BLaER1 (cell line): ENCODE measurements at regions not wholly inside any gene's neighbourhood (a gene's known extent, or its start where the extent isn't known, plus 50 kb on each side); places are given as distances from the start of the nearest gene placed in this dataset.

Experiments used
- H3K27ac ChIP-seq: shearing (Covaris generic); formaldehyde crosslinking; 2 replicates; pipeline ENCODE4 v1.8.1; 2022
- H3K27me3 ChIP-seq: shearing (Covaris generic); formaldehyde crosslinking; 2 replicates; pipeline ENCODE4 v1.8.1; 2022
- H3K36me3 ChIP-seq: shearing (Covaris generic); formaldehyde crosslinking; 2 replicates; pipeline ENCODE4 v1.8.1; 2022
- H3K4me1 ChIP-seq: shearing (Covaris generic); formaldehyde crosslinking; 2 replicates; pipeline ENCODE4 v1.8.1; 2022
- H3K4me2 ChIP-seq: shearing (Covaris generic); formaldehyde crosslinking; 2 replicates; pipeline ENCODE4 v1.8.1; 2022
- H3K4me3 ChIP-seq: shearing (Covaris generic); formaldehyde crosslinking; 2 replicates; pipeline ENCODE4 v1.8.1; 2022
- H3K9ac ChIP-seq: shearing (Covaris generic); formaldehyde crosslinking; 2 replicates; pipeline ENCODE4 v1.8.1; 2022
- H3K9me3 ChIP-seq: shearing (Covaris generic); formaldehyde crosslinking; 2 replicates; pipeline ENCODE4 v1.8.1; 2022
- H4K20me1 ChIP-seq: shearing (Covaris generic); formaldehyde crosslinking; 2 replicates; pipeline ENCODE4 v1.8.1; 2022
- Cebpa-rat ChIP-seq: shearing (Covaris generic); IDR thresholded peaks from 2 replicates; pipeline ENCODE4 v1.8.1; 2022

DNA sequence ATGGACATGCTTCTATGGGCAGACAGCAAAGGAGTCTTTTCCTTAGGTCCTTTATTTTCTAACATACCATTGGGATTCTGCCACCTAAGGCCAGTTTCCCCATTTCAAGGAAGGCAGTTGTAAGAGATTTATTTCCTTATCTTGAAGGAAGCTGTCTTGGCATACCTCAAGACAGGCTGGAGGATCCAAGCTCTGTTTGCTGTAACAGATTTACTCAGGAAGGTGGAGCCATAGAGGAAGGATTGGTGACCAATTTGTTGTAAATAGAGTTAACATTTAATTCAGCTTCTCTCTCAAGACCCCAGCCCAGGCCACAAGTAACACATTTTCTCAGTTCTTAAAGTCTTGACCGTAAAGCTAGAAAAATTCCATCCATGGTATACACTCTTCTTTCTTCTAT lies 131.6 kb upstream of the TENM3 start:
- no peaks in the 10 kb centered on the region for H4K20me1 ChIP-seq
- no peak for TF ChIP-seq Cebpa-rat
- no peak overlapping the region for H3K27ac ChIP-seq

GRCh38 chr4:182113779-182114178 lies 129.4 kb upstream of the TENM3 start:
- Histone ChIP-seq H3K9ac (no peak overlapping the region), H3K27ac (no peak overlapping the region), H3K9me3 (peaks cover 11% of the 10 kb centered on the region), H4K20me1 (no peaks in the 10 kb centered on the region), H3K27me3 (no peaks in the 10 kb centered on the region), H3K4me1 (no peaks in the 10 kb centered on the region), H3K4me3 (no peak overlapping the region), H3K36me3 (no peaks in the 10 kb centered on the region), H3K4me2 (no peak overlapping the region)
- TF ChIP-seq Cebpa-rat: no peak

More for the DNA sequence above, 131.6 kb upstream of the TENM3 start:
- no peaks in the 10 kb centered on the region for H3K36me3 ChIP-seq
- no peak overlapping the region for H3K9ac ChIP-seq
- H3K27me3 ChIP-seq: no peaks in the 10 kb centered on the region
- H3K4me3 ChIP-seq: no peak overlapping the region
- no peaks in the 10 kb centered on the region for H3K4me1 ChIP-seq
- no peak overlapping the region for H3K4me2 ChIP-seq
- H3K9me3 ChIP-seq: peaks cover 4% of the 10 kb centered on the region; the same call in 1 of the 2 replicates

GRCh38 chr4:182124359-182124758 lies 118.8 kb upstream of the TENM3 start:
- Histone ChIP-seq H3K4me1 (no peaks in the 10 kb centered on the region), H4K20me1 (no peaks in the 10 kb centered on the region), H3K27me3 (no peaks in the 10 kb centered on the region), H3K4me3 (no peak overlapping the region), H3K4me2 (no peak overlapping the region), H3K9me3 (peaks cover 39% of the 10 kb centered on the region), H3K27ac (no peak overlapping the region), H3K36me3 (no peaks in the 10 kb centered on the region), H3K9ac (no peak overlapping the region)
- TF ChIP-seq Cebpa-rat: no peak

GRCh38 chr4:182126096-182126495 lies 117.1 kb upstream of the TENM3 start:
- no peak for TF ChIP-seq Cebpa-rat
- Histone ChIP-seq H3K27me3 (no peaks in the 10 kb centered on the region), H3K36me3 (no peaks in the 10 kb centered on the region), H4K20me1 (no peaks in the 10 kb centered on the region), H3K4me1 (no peaks in the 10 kb centered on the region), H3K9ac (no peak overlapping the region), H3K27ac (no peak overlapping the region), H3K4me3 (no peak overlapping the region), H3K4me2 (no peak overlapping the region), H3K9me3 (peaks cover 27% of the 10 kb centered on the region)

- Histone ChIP-seq H3K36me3 (no peaks in the 10 kb centered on the region), H3K4me3 (no peak overlapping the region), H3K9ac (no peak overlapping the region), H3K27me3 (no peaks in the 10 kb centered on the region), H3K9me3 (peaks cover 23% of the 10 kb centered on the region), H4K20me1 (no peaks in the 10 kb centered on the region), H3K27ac (no peak overlapping the region), H3K4me2 (no peak overlapping the region), H3K4me1 (no peaks in the 10 kb centered on the region)
- TF ChIP-seq Cebpa-rat: no peak
These were observed 116.6 kb upstream of the TENM3 start for GRCh38 chr4:182126603-182127002.

DNA sequence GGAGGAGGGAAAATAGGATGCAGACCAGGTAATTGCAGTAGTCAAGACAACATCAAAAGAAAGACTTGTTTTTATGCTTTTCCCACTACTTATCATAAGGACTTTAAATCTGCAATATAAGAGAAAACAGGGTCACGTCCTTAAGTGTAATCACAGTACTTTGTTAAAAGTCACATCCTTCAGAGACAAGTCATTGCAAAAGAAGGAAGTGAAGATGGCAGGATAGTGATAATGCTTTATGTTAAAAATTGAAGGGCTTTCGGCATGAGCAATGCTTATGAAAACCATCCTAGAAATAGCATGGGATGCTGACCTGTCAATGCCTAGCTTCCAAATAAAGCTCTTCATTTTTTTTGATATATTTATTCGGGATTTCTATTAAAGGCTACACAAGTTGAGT lies 110.2 kb upstream of the TENM3 start:
- Histone ChIP-seq H3K4me1 (no peaks in the 10 kb centered on the region), H3K4me2 (no peak overlapping the region), H3K9ac (no peak overlapping the region), H4K20me1 (no peaks in the 10 kb centered on the region), H3K27ac (no peak overlapping the region), H3K27me3 (no peaks in the 10 kb centered on the region), H3K4me3 (no peak overlapping the region), H3K36me3 (no peaks in the 10 kb centered on the region), H3K9me3 (no peaks in the 10 kb centered on the region)
- TF ChIP-seq Cebpa-rat: no peak

DNA sequence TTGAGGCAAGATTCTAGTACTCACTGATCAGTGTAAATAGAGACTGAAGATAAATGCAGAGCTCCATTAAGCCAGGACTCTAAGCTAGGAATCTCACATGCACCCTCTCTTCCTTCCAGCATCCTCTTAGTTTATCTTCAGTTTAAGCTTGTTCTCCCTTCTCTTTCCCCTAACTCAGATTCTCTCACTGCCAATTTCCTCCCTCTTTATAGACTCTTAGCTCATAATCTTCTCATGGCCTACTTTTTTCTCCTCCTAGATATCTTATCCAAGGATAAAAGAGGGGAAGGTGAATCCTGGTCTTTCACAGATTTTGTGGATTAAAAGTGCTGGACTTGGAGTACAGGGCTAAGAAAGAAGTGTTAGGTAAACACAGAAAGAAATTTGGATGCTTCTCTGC lies 108.9 kb upstream of the TENM3 start:
- no peaks in the 10 kb centered on the region for H3K36me3 ChIP-seq
- no peak overlapping the region for H3K4me2 ChIP-seq
- H3K4me1 ChIP-seq: no peaks in the 10 kb centered on the region
- H3K27me3 ChIP-seq: no peaks in the 10 kb centered on the region
- no peak overlapping the region for H3K4me3 ChIP-seq
- no peaks in the 10 kb centered on the region for H3K9me3 ChIP-seq
- TF ChIP-seq Cebpa-rat: no peak
- no peaks in the 10 kb centered on the region for H4K20me1 ChIP-seq
- H3K27ac ChIP-seq: no peak overlapping the region
- no peak overlapping the region for H3K9ac ChIP-seq

DNA sequence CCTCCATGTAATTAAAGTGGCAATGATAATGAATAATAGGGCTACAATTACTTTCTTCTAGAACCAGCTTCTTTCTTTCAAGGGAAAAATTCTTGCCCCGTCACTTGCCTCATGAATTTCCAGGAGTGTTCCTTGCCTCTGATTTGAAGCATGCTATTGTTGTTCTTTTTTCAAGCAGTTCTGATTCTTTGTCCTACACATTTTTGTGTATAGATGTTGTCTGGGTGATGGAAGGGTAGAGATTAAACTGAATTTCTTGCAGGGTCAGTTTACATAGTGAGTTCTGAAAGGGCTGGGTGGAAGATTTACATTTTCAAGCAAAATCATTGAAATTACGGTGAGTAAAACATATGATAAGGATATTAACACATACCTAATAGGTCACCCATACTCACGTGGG lies 107.0 kb upstream of the TENM3 start:
- Histone ChIP-seq H3K4me3 (no peak overlapping the region), H3K9me3 (no peaks in the 10 kb centered on the region), H3K27ac (no peak overlapping the region), H3K9ac (no peak overlapping the region), H4K20me1 (no peaks in the 10 kb centered on the region), H3K27me3 (peaks cover 3% of the 10 kb centered on the region), H3K4me2 (no peak overlapping the region), H3K4me1 (no peaks in the 10 kb centered on the region), H3K36me3 (no peaks in the 10 kb centered on the region)
- TF ChIP-seq Cebpa-rat: no peak

- Histone ChIP-seq H3K4me1 (no peaks in the 10 kb centered on the region), H3K36me3 (no peaks in the 10 kb centered on the region), H3K27ac (no peak overlapping the region), H3K9ac (no peak overlapping the region), H3K4me3 (no peak overlapping the region), H3K4me2 (no peak overlapping the region), H3K27me3 (peaks cover 9% of the 10 kb centered on the region), H4K20me1 (no peaks in the 10 kb centered on the region), H3K9me3 (peaks cover 5% of the 10 kb centered on the region)
- no peak for TF ChIP-seq Cebpa-rat
These were observed 105.9 kb upstream of the TENM3 start for GRCh38 chr4:182137343-182137742.

GRCh38 chr4:182139491-182139890 lies 103.7 kb upstream of the TENM3 start:
- Histone ChIP-seq H3K4me3 (no peak overlapping the region), H3K4me1 (no peaks in the 10 kb centered on the region), H3K27me3 (peaks cover 23% of the 10 kb centered on the region), H3K9ac (no peak overlapping the region), H3K4me2 (peak overlapping the region; percentile 28; the same call in 1 of the 2 replicates), H4K20me1 (no peaks in the 10 kb centered on the region), H3K9me3 (peaks cover 15% of the 10 kb centered on the region), H3K27ac (no peak overlapping the region), H3K36me3 (no peaks in the 10 kb centered on the region)
- TF ChIP-seq Cebpa-rat: no peak

DNA sequence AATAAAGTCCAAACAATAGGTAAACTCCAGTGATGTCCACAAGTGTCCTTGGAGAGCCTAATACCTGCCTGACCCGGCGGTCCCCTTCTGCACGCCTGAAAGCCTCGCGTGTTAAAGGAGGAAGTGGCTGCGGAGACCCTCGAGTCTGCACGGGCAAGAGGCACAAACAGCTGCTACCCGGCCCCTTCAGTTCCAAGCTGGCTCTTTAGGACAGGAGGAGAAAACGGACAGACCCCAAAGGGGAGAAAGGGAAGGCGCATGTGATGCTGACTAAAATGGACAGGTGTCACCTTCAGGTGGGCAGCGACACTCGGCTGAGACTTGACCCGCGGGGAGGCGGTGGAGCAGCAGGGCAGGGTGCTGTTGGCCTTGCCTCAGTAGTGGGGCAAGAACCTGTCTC lies 102.7 kb upstream of the TENM3 start:
- no peak overlapping the region for H3K4me3 ChIP-seq
- H3K9ac ChIP-seq: no peak overlapping the region
- H3K9me3 ChIP-seq: peaks cover 15% of the 10 kb centered on the region
- no peak overlapping the region for H3K4me2 ChIP-seq
- no peak overlapping the region for H3K27ac ChIP-seq
- no peak for TF ChIP-seq Cebpa-rat
- peaks cover 30% of the 10 kb centered on the region for H3K27me3 ChIP-seq
- no peaks in the 10 kb centered on the region for H4K20me1 ChIP-seq
- H3K4me1 ChIP-seq: peaks cover 3% of the 10 kb centered on the region
- H3K36me3 ChIP-seq: no peaks in the 10 kb centered on the region
